ENCODE measurements at regions not wholly inside any gene's neighbourhood (a gene's known extent, or its start where the extent isn't known, plus 50 kb on each side); places are given as distances from the start of the nearest gene placed in this dataset.

DNA sequence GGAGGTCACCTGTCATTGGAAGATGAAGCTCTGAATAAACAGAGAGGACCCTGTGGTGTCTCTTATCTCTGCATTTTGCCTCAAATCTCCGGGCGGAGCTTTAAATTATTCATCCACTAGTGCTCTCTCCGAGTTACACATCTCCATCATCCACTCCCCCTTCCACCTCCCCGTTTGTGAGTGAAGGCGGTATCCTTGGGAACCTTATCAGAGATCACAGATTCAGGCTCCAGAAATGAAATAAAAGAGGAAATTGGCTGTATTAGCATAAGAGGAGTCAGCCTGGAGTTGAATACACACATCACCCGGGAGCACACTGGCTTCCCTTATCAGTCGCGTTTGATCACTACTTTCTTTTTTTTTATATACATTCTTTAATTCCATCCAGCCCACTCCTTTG lies 1184.8 kb downstream of the GATA3 start:
- H3K27ac ChIP-seq (ENCODE audit: low read depth, low read length) = no peak overlapping the region
- no peaks in the 10 kb centered on the region for H4K20me1 ChIP-seq (ENCODE audit: insufficient read depth, low read length)
- H2AFZ ChIP-seq (ENCODE audit: low read depth, low read length) = no peak overlapping the region
- H3K27ac Mint-ChIP-seq (ENCODE audit: unreplicated experiment) = no peak overlapping the region
- no peaks in the 10 kb centered on the region for H3K9me3 ChIP-seq (ENCODE audit: insufficient read depth, low read depth, low read length)
- H3K4me2 ChIP-seq (ENCODE audit: low read length) = no peak overlapping the region
- TF ChIP-seq, protein P1, sequence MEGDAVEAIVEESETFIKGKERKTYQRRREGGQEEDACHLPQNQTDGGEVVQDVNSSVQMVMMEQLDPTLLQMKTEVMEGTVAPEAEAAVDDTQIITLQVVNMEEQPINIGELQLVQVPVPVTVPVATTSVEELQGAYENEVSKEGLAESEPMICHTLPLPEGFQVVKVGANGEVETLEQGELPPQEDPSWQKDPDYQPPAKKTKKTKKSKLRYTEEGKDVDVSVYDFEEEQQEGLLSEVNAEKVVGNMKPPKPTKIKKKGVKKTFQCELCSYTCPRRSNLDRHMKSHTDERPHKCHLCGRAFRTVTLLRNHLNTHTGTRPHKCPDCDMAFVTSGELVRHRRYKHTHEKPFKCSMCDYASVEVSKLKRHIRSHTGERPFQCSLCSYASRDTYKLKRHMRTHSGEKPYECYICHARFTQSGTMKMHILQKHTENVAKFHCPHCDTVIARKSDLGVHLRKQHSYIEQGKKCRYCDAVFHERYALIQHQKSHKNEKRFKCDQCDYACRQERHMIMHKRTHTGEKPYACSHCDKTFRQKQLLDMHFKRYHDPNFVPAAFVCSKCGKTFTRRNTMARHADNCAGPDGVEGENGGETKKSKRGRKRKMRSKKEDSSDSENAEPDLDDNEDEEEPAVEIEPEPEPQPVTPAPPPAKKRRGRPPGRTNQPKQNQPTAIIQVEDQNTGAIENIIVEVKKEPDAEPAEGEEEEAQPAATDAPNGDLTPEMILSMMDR (IDR thresholded peaks at IDR 0.05; ENCODE audit: insufficient read depth, low read depth, low read length) = no peak
- no peak for TF ChIP-seq EZH2 (IDR thresholded peaks at IDR 0.05; ENCODE audit: insufficient read depth, low read length)
- no peaks in the 10 kb centered on the region for H3K79me2 ChIP-seq (ENCODE audit: insufficient read depth, low read length)
- no peak overlapping the region for H3K4me3 Mint-ChIP-seq (ENCODE audit: unreplicated experiment)
- peaks cover 3% of the 10 kb centered on the region for H3K27me3 Mint-ChIP-seq (ENCODE audit: low read depth, unreplicated experiment)
- no peak for FAIRE-seq
- H3K36me3 Mint-ChIP-seq (ENCODE audit: low read depth, unreplicated experiment) = no peaks in the 10 kb centered on the region
- H3K4me3 ChIP-seq (ENCODE audit: insufficient read depth, low read depth, low read length) = no peak overlapping the region
- H3K9me3 Mint-ChIP-seq (ENCODE audit: unreplicated experiment) = no peaks in the 10 kb centered on the region
- H3K9ac ChIP-seq (ENCODE audit: low read length) = no peak overlapping the region
- H3K4me1 Mint-ChIP-seq (ENCODE audit: low read depth, unreplicated experiment) = no peaks in the 10 kb centered on the region
- no peaks in the 10 kb centered on the region for H3K4me1 ChIP-seq (ENCODE audit: insufficient read depth, low read length)
- no peaks in the 10 kb centered on the region for H3K27me3 ChIP-seq (ENCODE audit: insufficient read depth, low read length)
- no peaks in the 10 kb centered on the region for H3K36me3 ChIP-seq (ENCODE audit: insufficient read depth, low read length)
- peak; percentile 20 for DNase-seq (ENCODE audit: low read depth)

DNA sequence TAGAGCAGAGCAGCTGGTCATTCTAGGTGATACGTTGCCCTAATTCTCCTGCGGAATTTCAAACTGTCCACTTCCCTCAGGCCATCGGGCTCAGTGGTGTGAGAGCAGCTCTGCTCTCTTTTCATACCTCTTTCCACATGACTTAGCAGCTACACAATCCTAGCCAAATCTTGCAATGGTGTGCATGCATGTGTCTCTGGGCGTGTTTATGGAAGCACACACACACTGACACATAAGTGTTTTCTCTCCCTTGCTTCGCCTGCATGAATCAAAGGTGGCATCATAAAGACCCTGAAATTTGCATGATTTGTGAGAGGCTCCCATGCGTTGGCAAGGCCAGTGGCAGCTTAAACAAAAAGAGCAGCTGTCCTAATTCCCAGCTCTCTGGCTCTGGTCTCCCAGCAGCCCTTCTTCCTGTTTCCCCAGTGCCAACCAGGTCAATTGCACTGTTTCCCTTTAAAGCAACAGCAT lies 1189.5 kb downstream of the GATA3 start:
- no peaks in the 10 kb centered on the region for H3K27me3 Mint-ChIP-seq (ENCODE audit: low read depth, unreplicated experiment)
- H3K4me2 ChIP-seq (ENCODE audit: low read length) = no peak overlapping the region
- H3K27ac Mint-ChIP-seq (ENCODE audit: unreplicated experiment) = no peak overlapping the region
- FAIRE-seq = no peak
- H3K36me3 ChIP-seq (ENCODE audit: insufficient read depth, low read length) = no peaks in the 10 kb centered on the region
- no peaks in the 10 kb centered on the region for H3K36me3 Mint-ChIP-seq (ENCODE audit: low read depth, unreplicated experiment)
- H3K27ac ChIP-seq (ENCODE audit: low read depth, low read length) = no peak overlapping the region
- TF ChIP-seq, protein P1 (IDR thresholded peaks at IDR 0.05; ENCODE audit: insufficient read depth, low read depth, low read length) = no peak
- TF ChIP-seq EZH2 (IDR thresholded peaks at IDR 0.05; ENCODE audit: insufficient read depth, low read length) = no peak
- no peaks in the 10 kb centered on the region for H3K9me3 ChIP-seq (ENCODE audit: insufficient read depth, low read depth, low read length)
- no peaks in the 10 kb centered on the region for H3K4me1 Mint-ChIP-seq (ENCODE audit: low read depth, unreplicated experiment)
- no peak overlapping the region for H3K4me3 ChIP-seq (ENCODE audit: insufficient read depth, low read depth, low read length)
- no peaks in the 10 kb centered on the region for H3K9me3 Mint-ChIP-seq (ENCODE audit: unreplicated experiment)
- H3K9ac ChIP-seq (ENCODE audit: low read length) = no peak overlapping the region
- no peaks in the 10 kb centered on the region for H3K79me2 ChIP-seq (ENCODE audit: insufficient read depth, low read length)
- H4K20me1 ChIP-seq (ENCODE audit: insufficient read depth, low read length) = no peaks in the 10 kb centered on the region
- H3K4me3 Mint-ChIP-seq (ENCODE audit: unreplicated experiment) = no peak overlapping the region
- no peaks in the 10 kb centered on the region for H3K4me1 ChIP-seq (ENCODE audit: insufficient read depth, low read length)
- peak overlapping the region; percentile 5 for H2AFZ ChIP-seq (ENCODE audit: low read depth, low read length)
- DNase-seq (ENCODE audit: low read depth) = peak; percentile 4
- H3K27me3 ChIP-seq (ENCODE audit: insufficient read depth, low read length) = no peaks in the 10 kb centered on the region

DNA sequence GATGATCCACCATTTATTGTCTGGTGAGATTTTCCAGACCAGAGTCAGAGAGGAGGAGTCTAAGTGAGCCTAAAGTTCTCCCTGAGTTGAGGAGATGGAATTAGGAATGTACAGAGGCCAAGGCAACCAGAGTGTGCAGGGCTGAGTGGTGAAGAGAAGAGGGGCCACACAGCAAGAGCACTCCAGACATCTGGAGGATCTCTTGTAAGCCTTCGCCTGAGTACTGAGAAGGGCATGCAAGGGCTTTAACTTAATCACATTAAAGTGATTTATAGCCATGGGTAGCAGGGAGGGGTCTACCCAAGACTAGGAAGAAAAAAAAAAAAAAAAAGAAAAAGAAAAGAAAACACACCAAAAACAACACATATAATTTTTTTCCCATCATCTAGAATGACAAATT lies 1190.4 kb downstream of the GATA3 start:
- no peak overlapping the region for H3K9ac ChIP-seq (ENCODE audit: low read length)
- no peaks in the 10 kb centered on the region for H3K27me3 ChIP-seq (ENCODE audit: insufficient read depth, low read length)
- Mint-ChIP-seq H3K4me1 (ENCODE audit: low read depth, unreplicated experiment) (no peaks in the 10 kb centered on the region), H3K27me3 (ENCODE audit: low read depth, unreplicated experiment) (no peaks in the 10 kb centered on the region), H3K36me3 (ENCODE audit: low read depth, unreplicated experiment) (no peaks in the 10 kb centered on the region), H3K9me3 (ENCODE audit: unreplicated experiment) (no peaks in the 10 kb centered on the region), H3K27ac (ENCODE audit: unreplicated experiment) (no peak overlapping the region), H3K4me3 (ENCODE audit: unreplicated experiment) (no peak overlapping the region)
- H3K9me3 ChIP-seq (ENCODE audit: insufficient read depth, low read depth, low read length) = no peaks in the 10 kb centered on the region
- FAIRE-seq (no peak), DNase-seq (ENCODE audit: low read depth) (no peak)
- no peak overlapping the region for H3K27ac ChIP-seq (ENCODE audit: low read depth, low read length)
- H3K36me3 ChIP-seq (ENCODE audit: insufficient read depth, low read length) = no peaks in the 10 kb centered on the region
- H3K4me2 ChIP-seq (ENCODE audit: low read length) = no peak overlapping the region
- no peak overlapping the region for H3K4me3 ChIP-seq (ENCODE audit: insufficient read depth, low read depth, low read length)
- no peak for TF ChIP-seq EZH2 (IDR thresholded peaks at IDR 0.05; ENCODE audit: insufficient read depth, low read length)
- TF ChIP-seq, protein P1 (IDR thresholded peaks at IDR 0.05; ENCODE audit: insufficient read depth, low read depth, low read length) = no peak
- H3K79me2 ChIP-seq (ENCODE audit: insufficient read depth, low read length) = no peaks in the 10 kb centered on the region
- no peaks in the 10 kb centered on the region for H4K20me1 ChIP-seq (ENCODE audit: insufficient read depth, low read length)
- H3K4me1 ChIP-seq (ENCODE audit: insufficient read depth, low read length) = no peaks in the 10 kb centered on the region
- no peak overlapping the region for H2AFZ ChIP-seq (ENCODE audit: low read depth, low read length)
